Left lung (tissue), 4 donors: ENCODE measurements at regions not wholly inside any gene's neighbourhood (a gene's known extent, or its start where the extent isn't known, plus 50 kb on each side); places are given as distances from the start of the nearest gene placed in this dataset.
A peak's percentile ranks its signal among the peaks of the same experiment; 100 is the strongest.
"Not testable (repeated sequence)": the region's sequence is repeated elsewhere in the genome, so short reads cannot be mapped to it uniquely, and the experiment has no call there.

Experiments used
- ATAC-seq: fragments of 200-7000 bp; cut with Tn5 transposase; one replicate; pipeline ENCODE4 v1.9.1; 2020; ENCODE audit warnings: moderate library complexity
- DNase-seq, 4 donors: peaks; one replicate each; pipeline ENCODE4 v3.0.0-alpha.2; 2013 to 2020
- H3K27ac ChIP-seq, 2 donors: fragments of 200-600 bp; sonication (generic) in 1 of 2; one replicate each; pipeline versions ENCODE4 v1.5.0 to v1.8.0; 2020 to 2021
- H3K27me3 ChIP-seq, 2 donors: fragments of 200-600 bp; sonication (generic) in 1 of 2; one replicate each; pipeline versions ENCODE4 v1.5.0 to v1.8.0; 2020 to 2021
- H3K36me3 ChIP-seq, 2 donors: fragments of 200-600 bp; sonication (generic) in 1 of 2; one replicate each; pipeline versions ENCODE4 v1.5.0 to v1.8.0; 2020 to 2021
- H3K4me1 ChIP-seq, 2 donors: fragments of 200-600 bp; one replicate each; pipeline ENCODE4 v1.8.0; 2021
- H3K4me3 ChIP-seq, 2 donors: fragments of 200-600 bp; sonication (generic) in 1 of 2; one replicate each; pipeline versions ENCODE4 v1.5.0 to v1.8.0; 2020 to 2021; ENCODE audit warnings: mild to moderate bottlenecking in 1 of 2
- H3K9me3 ChIP-seq, 2 donors: fragments of 200-600 bp; sonication (generic) in 1 of 2; one replicate each; pipeline versions ENCODE4 v1.5.0 to v1.8.0; 2020 to 2021
- intact Hi-C, 2 donors: fragments of 100-400 bp; cut with DNase I; formaldehyde crosslinking; loops; one replicate each; pipeline versions ENCODE4 v1.11.2 to v1.14.2; 2022
- TF ChIP-seq, protein P1 (sequence below), 2 donors: fragments of 200-600 bp; sonication (generic) in 1 of 2; IDR thresholded peaks; one replicate each; pipeline versions ENCODE4 v1.5.0 to v1.8.0; 2021; ENCODE audit warnings: antibody characterized with exemption in 2 of 2
- donor health status: DM: no; HTN: yes; CAD: no.
- donor health status: DM: no; HTN: no; CAD: no.

GRCh38 chr1:220475608-220476007, 52.3 kb upstream of the MARK1 start:
- H3K9me3 ChIP-seq, H3K27ac ChIP-seq, ATAC-seq, H3K4me3 ChIP-seq, H3K4me1 ChIP-seq, DNase-seq, intact Hi-C loops, H3K36me3 ChIP-seq, H3K27me3 ChIP-seq: not testable (repeated sequence)

GRCh38 chr1:220475141-220475540, 52.8 kb upstream of the MARK1 start:
- H3K9me3 ChIP-seq, intact Hi-C loops, H3K36me3 ChIP-seq, H3K4me3 ChIP-seq, H3K27me3 ChIP-seq, ATAC-seq, H3K27ac ChIP-seq, DNase-seq, H3K4me1 ChIP-seq: not testable (repeated sequence)

GRCh38 chr1:220473440-220473839, 54.5 kb upstream of the MARK1 start:
- no peaks in the 10 kb centered on the region for H3K36me3 ChIP-seq
- H3K27ac ChIP-seq: no peak overlapping the region
- DNase-seq: no peak
- no peaks in the 10 kb centered on the region for H3K27me3 ChIP-seq
- intact Hi-C loops: no loop called here
- TF ChIP-seq, protein P1, sequence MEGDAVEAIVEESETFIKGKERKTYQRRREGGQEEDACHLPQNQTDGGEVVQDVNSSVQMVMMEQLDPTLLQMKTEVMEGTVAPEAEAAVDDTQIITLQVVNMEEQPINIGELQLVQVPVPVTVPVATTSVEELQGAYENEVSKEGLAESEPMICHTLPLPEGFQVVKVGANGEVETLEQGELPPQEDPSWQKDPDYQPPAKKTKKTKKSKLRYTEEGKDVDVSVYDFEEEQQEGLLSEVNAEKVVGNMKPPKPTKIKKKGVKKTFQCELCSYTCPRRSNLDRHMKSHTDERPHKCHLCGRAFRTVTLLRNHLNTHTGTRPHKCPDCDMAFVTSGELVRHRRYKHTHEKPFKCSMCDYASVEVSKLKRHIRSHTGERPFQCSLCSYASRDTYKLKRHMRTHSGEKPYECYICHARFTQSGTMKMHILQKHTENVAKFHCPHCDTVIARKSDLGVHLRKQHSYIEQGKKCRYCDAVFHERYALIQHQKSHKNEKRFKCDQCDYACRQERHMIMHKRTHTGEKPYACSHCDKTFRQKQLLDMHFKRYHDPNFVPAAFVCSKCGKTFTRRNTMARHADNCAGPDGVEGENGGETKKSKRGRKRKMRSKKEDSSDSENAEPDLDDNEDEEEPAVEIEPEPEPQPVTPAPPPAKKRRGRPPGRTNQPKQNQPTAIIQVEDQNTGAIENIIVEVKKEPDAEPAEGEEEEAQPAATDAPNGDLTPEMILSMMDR (IDR thresholded peaks at IDR 0.05): no peak
- H3K9me3 ChIP-seq: no peaks in the 10 kb centered on the region
- no peaks in the 10 kb centered on the region for H3K4me1 ChIP-seq
- H3K4me3 ChIP-seq: no peak overlapping the region
- ATAC-seq: no peak

- peaks cover 0 to 8% of the 10 kb centered on the region in 2 donors for H3K9me3 ChIP-seq
- no peak for DNase-seq
- intact Hi-C loops: no loop called here
- H3K36me3 ChIP-seq: no peaks in the 10 kb centered on the region
- TF ChIP-seq, protein P1 (IDR thresholded peaks at IDR 0.05): no peak
- peaks cover 0 to 7% of the 10 kb centered on the region in 2 donors for H3K27me3 ChIP-seq
- ATAC-seq: no peak
- H3K27ac ChIP-seq: no peak overlapping the region
- no peak overlapping the region for H3K4me3 ChIP-seq
- peaks cover 0 to 3% of the 10 kb centered on the region in 2 donors for H3K4me1 ChIP-seq
These were observed 65.2 kb upstream of the MARK1 start for GRCh38 chr1:220462752-220463151.

- peaks cover 0 to 3% of the 10 kb centered on the region in 2 donors for H3K4me1 ChIP-seq
- ATAC-seq (no peak), DNase-seq (peak in 2 of 4 donors; percentile 9 to 19)
- peaks cover 0 to 3% of the 10 kb centered on the region in 2 donors for H3K9me3 ChIP-seq
- H3K36me3 ChIP-seq: no peaks in the 10 kb centered on the region
- peaks cover 0 to 7% of the 10 kb centered on the region in 2 donors for H3K27me3 ChIP-seq
- no peak overlapping the region for H3K4me3 ChIP-seq
- no peak overlapping the region for H3K27ac ChIP-seq
- intact Hi-C loops: no loop called here
- TF ChIP-seq, protein P1 (IDR thresholded peaks at IDR 0.05): no peak
These were observed 69.0 kb upstream of the MARK1 start for GRCh38 chr1:220458936-220459335.

DNA sequence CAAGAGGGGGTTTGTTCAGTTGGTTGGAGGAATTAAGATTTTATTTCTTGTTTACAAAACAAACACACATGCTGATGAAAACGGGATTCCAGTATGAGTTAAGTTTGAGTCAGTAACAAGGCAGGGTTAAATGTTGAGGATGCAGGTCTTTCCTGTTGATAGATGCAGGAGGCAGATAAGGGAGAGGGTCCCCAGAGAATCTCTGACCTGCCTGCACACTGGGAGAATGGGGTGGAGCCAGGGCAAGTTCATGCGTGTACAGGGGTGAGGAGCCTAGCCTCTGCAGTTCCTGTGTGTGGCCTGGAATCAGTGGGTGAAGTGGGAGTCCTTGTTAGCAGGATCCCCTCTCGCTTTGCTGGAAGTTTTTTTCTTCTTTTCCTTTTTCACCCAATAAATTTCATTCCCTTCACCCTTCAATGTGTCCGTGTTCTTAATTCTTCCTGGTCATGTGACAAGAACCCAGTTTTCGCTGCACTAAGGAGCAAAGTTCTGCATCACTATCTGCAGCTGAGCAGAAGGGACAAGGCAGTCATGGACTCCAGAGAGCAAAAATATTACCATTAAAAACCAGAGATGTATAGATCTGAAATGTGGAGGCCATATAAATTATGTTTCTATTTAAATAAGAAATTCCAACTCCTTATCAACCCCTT, 69.9 kb upstream of the MARK1 start:
- Histone ChIP-seq H3K9me3 (peaks cover 0 to under 1% of the 10 kb centered on the region in 2 donors), H3K36me3 (no peaks in the 10 kb centered on the region), H3K27ac (no peak overlapping the region), H3K4me1 (peaks cover 0 to 3% of the 10 kb centered on the region in 2 donors), H3K4me3 (no peak overlapping the region), H3K27me3 (peaks cover 0 to 2% of the 10 kb centered on the region in 2 donors)
- TF ChIP-seq, protein P1 (IDR thresholded peaks at IDR 0.05): no peak
- DNase-seq: no peak
- ATAC-seq: no peak
- intact Hi-C loops: no loop called here
